Renal cortex interstitium (tissue), 11 donors: ENCODE measurements at regions not wholly inside any gene's neighbourhood (a gene's known extent, or its start where the extent isn't known, plus 50 kb on each side); places are given as distances from the start of the nearest gene placed in this dataset.

Experiments
- DNase-seq, 11 donors: peaks; one replicate each; pipeline ENCODE4 v3.0.0-alpha.2; 2013; ENCODE audit warnings: low read depth in 9 of 11, low spot score in 4 of 11; ENCODE audit errors: extremely low read depth in 1 of 11

DNA sequence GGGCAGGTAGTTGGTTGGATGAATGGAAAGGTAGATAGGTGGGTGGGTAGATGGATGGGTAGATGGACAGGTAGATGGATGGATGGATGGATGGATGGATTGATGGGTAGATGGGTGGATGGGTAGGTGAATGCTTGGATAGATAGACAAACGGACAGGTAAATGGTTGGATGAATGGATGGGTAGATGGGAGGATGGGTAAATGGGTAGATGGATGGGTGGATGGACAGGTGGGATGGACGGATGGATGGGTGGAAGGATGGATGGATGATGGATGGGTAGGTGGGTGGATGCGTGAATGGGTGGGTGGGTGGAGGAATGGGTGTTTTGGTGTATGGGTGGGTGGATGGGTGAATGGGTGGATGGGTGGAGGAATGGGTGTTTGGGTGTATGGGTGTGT is 50.1 kb upstream of the ASAP2 start:
- DNase-seq = no peak

- DNase-seq = no peak
Observed at GRCh38 chr2:9154061-9154460, 52.6 kb upstream of the ASAP2 start.

- DNase-seq = no peak
Observed at GRCh38 chr2:9153643-9153980, 53.0 kb upstream of the ASAP2 start.

GRCh38 chr2:9152975-9153642 is 53.5 kb upstream of the ASAP2 start:
- DNase-seq = no peak

DNA sequence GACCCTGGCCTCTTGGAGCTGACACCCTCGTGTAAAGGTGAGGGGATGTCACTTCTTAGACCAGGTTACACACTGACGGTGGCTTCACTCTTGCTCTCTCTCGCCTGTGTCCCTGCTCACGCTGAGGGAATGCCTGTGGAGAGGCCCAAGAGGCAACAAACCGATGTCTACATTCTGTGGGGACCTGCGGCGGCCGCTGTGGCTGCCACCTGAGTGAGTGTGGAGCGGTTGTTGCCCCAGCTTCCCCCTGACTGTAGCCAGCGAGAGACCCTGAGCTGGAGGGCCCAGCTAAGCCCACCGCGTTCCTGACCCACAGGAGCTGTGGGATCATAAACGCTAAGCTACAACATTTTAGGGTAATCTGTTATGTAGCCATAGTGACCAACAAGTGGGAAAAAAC is 55.7 kb upstream of the ASAP2 start:
- no peak for DNase-seq

DNA sequence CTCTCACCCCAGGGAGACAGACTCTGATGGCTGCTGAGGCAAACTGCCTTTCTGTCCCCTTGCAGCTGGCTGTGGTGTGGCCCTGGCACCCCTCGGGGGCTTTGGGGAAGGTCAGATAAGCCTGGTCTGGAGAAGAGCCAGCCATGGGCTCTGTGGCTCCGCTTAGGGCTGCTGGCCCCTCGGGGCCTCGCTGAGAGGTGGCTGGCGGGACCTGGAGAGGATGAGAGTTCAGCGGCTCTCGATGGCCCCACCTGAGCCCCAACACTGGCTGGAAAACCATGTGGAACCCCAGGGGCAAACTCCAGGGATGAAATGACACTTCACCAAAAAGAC is 56.1 kb upstream of the ASAP2 start:
- DNase-seq = no peak

- DNase-seq = no peak
Observed at GRCh38 chr2:9149726-9150567, 56.7 kb upstream of the ASAP2 start.

DNA sequence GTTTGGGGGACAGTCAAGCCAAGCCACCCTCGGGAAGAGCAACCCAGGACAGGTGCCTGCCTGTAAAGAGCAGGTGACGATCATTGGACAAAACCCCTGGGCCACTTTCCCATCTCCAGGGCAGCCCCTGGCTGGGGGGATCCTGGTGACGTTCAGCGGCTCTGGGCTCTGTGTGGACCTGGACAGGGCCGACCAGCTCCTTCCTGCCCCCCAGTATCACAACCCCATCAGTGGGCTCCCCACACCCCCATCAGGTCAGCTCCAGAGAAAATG is 57.3 kb upstream of the ASAP2 start:
- DNase-seq = no peak

GRCh38 chr2:9146646-9147045 is 60.0 kb upstream of the ASAP2 start:
- DNase-seq = no peak

DNA sequence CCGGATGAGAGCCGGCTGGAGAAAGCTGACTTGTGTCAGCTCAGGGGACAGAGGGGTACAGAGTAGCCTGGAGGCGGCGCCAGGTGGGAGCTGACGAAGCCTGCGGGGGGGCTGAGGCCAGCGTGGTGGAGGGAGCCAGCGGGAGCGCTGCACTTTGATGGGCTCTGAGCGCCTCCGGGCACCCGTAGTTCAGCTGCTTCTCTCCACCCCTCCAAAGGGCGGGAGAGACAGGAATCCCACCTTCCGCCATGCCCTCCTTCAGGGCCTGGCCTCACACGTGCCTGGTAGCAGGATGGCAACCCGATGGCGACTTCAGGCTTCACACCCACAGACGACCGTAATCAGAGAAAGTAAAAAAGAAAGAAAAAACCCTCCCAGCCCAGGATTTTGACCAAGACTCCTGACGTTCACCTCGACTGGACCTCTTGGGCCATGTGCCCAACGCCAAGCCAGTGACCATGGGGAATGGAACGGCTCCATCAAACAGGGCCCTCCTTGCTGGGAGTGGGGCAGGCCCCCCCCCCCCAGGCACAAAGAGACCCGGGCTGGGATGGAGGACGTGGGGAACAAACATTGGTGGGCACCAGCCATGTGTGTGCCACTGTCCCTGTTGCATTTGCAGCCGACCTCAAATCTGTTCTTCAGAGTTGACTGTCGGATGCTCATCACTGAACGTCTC is 60.7 kb upstream of the ASAP2 start:
- no peak for DNase-seq

DNA sequence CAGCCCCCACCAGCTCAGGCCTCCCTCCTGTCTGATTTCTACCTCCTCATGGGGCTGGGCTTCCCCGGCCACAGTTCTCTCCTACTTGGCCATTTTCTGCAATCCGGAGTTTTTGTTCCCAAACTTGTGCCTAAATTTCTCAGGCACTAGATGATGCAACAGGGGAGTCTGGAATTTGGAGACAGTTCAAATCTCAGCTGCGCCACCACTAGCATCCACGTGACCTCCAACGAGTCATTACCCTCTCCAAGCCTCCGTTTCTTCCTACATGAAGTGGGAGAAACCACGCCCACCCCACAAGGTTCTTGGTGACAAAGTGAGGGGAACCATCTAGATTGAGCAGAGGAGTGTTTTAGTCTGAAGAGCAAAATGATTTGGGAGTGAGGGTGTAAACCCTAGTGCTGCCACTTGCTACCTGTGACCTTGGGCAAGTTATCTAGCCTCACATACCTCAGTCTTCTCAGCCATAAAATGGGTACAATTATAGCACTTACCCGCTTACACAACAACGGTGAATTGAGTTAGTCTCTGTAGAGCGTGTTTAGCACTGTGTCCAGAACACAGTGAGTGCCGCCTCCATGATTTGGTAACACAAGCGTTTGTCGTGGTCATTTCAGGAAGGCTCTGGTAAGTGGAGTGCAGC is 61.4 kb upstream of the ASAP2 start:
- no peak for DNase-seq

DNA sequence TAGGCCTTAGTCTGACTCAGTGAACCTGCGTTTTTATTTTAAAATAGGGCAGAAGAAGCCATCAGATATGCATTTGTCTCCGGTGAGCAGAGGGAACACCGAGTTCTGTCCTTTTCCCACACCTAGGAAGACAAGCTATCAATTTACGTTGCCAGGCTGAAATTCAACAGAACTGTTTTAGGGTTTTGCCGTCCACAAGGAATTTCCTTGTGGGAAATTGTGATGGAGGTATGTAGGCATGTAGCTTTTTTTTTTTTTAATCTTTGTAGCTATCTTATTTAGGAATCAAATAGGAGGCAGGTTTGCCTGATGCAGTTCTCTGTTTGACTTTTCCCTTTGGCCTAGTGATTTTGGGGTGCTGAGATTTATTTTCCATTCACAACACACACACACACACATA is 62.0 kb upstream of the ASAP2 start:
- DNase-seq = no peak

DNA sequence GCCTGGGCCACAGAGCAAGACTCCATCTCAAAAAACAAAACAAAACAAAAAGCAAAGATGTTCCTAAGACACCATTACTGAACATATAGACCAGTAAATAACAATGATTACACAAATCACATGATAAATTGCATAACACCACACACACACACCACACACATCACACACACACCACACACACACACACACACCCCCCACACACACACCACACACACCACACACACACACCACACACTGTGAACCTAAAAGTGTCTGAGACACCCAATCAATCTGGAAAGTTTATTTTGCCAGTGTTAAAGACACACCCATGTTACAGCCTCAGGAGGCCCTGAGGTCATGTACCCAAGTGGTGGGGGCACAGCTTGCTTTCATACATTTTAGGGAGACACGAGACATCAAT is 62.6 kb upstream of the ASAP2 start:
- no peak for DNase-seq

GRCh38 chr2:9143264-9143815 is 63.3 kb upstream of the ASAP2 start:
- no peak for DNase-seq

GRCh38 chr2:9142551-9143263 is 63.9 kb upstream of the ASAP2 start:
- peak in 10 of 11 donors; percentile 46 to 70 (median 62) for DNase-seq

DNA sequence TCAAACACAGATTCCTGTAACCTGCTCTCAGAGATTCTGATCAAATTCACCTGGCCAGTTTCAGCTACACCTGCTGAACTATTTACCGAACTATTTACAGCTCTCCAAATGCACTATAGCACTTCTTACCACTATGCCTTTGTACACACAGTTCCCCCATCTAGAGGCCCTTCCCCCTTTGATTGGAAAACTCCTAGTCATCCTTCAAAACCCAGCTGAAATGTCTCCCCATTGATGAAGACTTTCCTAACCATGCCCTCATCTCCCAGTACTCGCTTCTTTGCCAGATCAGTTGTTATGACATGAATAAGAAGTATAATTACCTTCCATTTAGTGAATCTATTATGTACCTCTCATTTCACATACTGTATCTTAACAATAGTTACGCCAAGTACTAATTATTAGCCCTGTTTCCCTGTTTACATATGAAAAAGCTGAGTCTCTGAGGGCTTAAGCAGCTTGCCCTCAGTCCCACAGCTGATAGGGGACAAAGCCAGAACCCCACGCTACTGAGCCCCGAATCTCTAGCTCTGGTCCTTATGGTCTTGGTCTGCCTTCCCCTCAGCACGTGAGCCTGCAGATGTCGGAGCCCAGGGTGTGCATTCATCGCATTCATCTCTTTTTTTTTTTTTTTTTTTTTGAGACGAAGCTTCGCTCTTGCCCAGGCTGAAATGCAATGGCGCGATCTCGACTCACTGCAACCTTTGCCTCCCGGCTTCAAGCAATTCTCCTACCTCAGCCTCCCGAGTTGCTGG is 64.7 kb upstream of the ASAP2 start:
- no peak for DNase-seq

DNA sequence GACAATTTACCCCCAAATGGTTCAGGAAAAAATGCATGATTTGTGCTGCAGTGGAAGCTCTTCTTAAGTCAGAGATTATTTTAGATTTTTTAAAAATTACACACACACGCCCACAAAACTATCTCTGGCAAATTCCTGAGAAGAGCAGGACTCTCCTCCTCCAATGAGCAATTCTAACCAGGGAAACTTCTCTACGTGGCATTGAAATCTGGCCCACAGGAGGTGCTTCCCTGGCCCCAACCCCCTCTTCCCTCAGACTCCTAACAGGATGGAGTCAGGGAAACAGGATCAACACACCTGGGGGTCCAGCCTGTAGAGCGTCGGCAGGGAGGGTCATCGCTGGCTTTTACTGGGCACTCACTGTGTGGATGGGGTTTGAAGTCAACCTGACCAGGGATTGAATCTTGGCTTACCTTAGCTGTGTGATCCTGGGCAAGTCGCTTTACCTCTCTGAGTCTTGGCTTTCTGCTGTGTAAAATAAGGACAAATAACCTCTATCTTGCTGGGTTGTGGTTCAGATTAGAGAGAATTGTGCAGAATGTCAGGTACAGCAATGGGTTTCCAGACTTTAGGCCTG is 65.4 kb upstream of the ASAP2 start:
- no peak for DNase-seq

- no peak for DNase-seq
Observed at GRCh38 chr2:9140645-9141044, 66.0 kb upstream of the ASAP2 start.
